ENCODE measurements at regions not wholly inside any gene's neighbourhood (a gene's known extent, or its start where the extent isn't known, plus 50 kb on each side); places are given as distances from the start of the nearest gene placed in this dataset.

DNA sequence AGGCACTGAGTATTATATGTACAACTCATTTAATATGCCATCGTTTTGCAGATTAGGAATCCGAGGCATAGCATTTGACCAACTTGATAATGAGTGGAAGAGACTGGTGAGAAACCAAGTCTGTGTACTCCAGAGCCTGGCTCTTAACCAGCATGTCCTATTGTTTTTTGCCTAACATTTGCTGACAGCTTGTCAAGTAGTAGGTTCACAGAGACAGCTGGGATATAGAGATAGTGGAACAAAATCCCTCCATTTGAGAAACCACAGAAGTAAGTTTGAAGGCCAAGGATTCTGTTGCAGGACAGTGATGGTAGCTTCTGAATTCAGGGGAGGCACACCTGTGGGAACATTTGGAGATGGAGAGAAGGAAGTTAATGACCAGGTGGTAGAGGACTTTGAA lies 206.9 kb upstream of the PRPS1L1 start:
- TF ChIP-seq, protein P1, sequence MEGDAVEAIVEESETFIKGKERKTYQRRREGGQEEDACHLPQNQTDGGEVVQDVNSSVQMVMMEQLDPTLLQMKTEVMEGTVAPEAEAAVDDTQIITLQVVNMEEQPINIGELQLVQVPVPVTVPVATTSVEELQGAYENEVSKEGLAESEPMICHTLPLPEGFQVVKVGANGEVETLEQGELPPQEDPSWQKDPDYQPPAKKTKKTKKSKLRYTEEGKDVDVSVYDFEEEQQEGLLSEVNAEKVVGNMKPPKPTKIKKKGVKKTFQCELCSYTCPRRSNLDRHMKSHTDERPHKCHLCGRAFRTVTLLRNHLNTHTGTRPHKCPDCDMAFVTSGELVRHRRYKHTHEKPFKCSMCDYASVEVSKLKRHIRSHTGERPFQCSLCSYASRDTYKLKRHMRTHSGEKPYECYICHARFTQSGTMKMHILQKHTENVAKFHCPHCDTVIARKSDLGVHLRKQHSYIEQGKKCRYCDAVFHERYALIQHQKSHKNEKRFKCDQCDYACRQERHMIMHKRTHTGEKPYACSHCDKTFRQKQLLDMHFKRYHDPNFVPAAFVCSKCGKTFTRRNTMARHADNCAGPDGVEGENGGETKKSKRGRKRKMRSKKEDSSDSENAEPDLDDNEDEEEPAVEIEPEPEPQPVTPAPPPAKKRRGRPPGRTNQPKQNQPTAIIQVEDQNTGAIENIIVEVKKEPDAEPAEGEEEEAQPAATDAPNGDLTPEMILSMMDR (IDR thresholded peaks at IDR 0.05 in 2 of 3, conservative IDR thresholded peaks at IDR 0.05 in 1 of 3; ENCODE audit: borderline replicate concordance in 1 of 3, insufficient read depth in 1 of 3, low read depth in 2 of 3, low read length in 2 of 3) = no peak
- TF ChIP-seq ZNF274 (IDR thresholded peaks at IDR 0.05; ENCODE audit: low read depth, low read length) (no peak), TCF7L2 (IDR thresholded peaks at IDR 0.05; ENCODE audit: borderline replicate concordance, extremely low read depth, insufficient read depth, insufficient read length) (no peak), EGR1 (IDR thresholded peaks at IDR 0.05; ENCODE audit: low read depth) (no peak), POLR2A (IDR thresholded peaks at IDR 0.05; ENCODE audit: borderline replicate concordance, extremely low read depth, insufficient read depth, insufficient read length) (no peak), RAD21 (IDR thresholded peaks at IDR 0.05; ENCODE audit: low read depth) (no peak), ZFX (IDR thresholded peaks at IDR 0.05) (no peak)
